HG03565 (cell line): ENCODE measurements at regions not wholly inside any gene's neighbourhood (a gene's known extent, or its start where the extent isn't known, plus 50 kb on each side); places are given as distances from the start of the nearest gene placed in this dataset.

ENCODE experiments used
- ATAC-seq: cut with Tn5 transposase; IDR thresholded peaks from one replicate; pipeline ENCODE4 v1.9.1; 2021; ENCODE audit warnings: mild to moderate bottlenecking, moderate library complexity; ENCODE audit not compliant: unreplicated experiment

GRCh38 chr22:49499433-49500075 is 328.1 kb downstream of the BRD1 start:
- no peak for ATAC-seq

GRCh38 chr22:49497266-49497665 is 330.4 kb downstream of the BRD1 start:
- ATAC-seq = no peak

- no peak for ATAC-seq
Measured at GRCh38 chr22:49494555-49494954, 333.1 kb downstream of the BRD1 start.

- ATAC-seq = no peak
Measured at GRCh38 chr22:49492741-49493251, 334.9 kb downstream of the BRD1 start.

- ATAC-seq = no peak
Measured at GRCh38 chr22:49492308-49492707, 335.4 kb downstream of the BRD1 start.

GRCh38 chr22:49491726-49492125 is 335.9 kb downstream of the BRD1 start:
- ATAC-seq = no peak

- ATAC-seq = no peak
Measured at GRCh38 chr22:49491221-49491635, 336.4 kb downstream of the BRD1 start.

GRCh38 chr22:49490692-49491091 is 337.0 kb downstream of the BRD1 start:
- no peak for ATAC-seq

GRCh38 chr22:49489821-49490220 is 337.9 kb downstream of the BRD1 start:
- no peak for ATAC-seq

- ATAC-seq = no peak
Measured at GRCh38 chr22:49488943-49489342, 338.7 kb downstream of the BRD1 start.

GRCh38 chr22:49487950-49488349 is 339.7 kb downstream of the BRD1 start:
- no peak for ATAC-seq

GRCh38 chr22:49486225-49486624 is 341.4 kb downstream of the BRD1 start:
- ATAC-seq = no peak

- no peak for ATAC-seq
Measured at GRCh38 chr22:49483946-49484345, 343.7 kb downstream of the BRD1 start.

GRCh38 chr22:49483281-49483870 is 344.3 kb downstream of the BRD1 start:
- no peak for ATAC-seq

GRCh38 chr22:49482811-49483210 is 344.9 kb downstream of the BRD1 start:
- no peak for ATAC-seq

GRCh38 chr22:49481659-49482399 is 345.8 kb downstream of the BRD1 start:
- no peak for ATAC-seq

GRCh38 chr22:49480896-49481658 is 346.6 kb downstream of the BRD1 start:
- no peak for ATAC-seq

- no peak for ATAC-seq
Measured at GRCh38 chr22:49480331-49480730, 347.3 kb downstream of the BRD1 start.

GRCh38 chr22:49479566-49479965 is 348.1 kb downstream of the BRD1 start:
- ATAC-seq = no peak

GRCh38 chr22:49476800-49477400 is 350.8 kb downstream of the BRD1 start:
- no peak for ATAC-seq

GRCh38 chr22:49476176-49476575 is 351.5 kb downstream of the BRD1 start:
- no peak for ATAC-seq
